H7 (cell line): ENCODE measurements at regions not wholly inside any gene's neighbourhood (a gene's known extent, or its start where the extent isn't known, plus 50 kb on each side); places are given as distances from the start of the nearest gene placed in this dataset.
A peak's percentile ranks its signal among the peaks of the same experiment; 100 is the strongest.

Experiments used
- DNase-seq: peaks from one replicate; pipeline ENCODE4 v3.0.0; 2012
- H3K27me3 ChIP-seq: 2 replicates; pipeline ENCODE4 v1.6.0; 2011; ENCODE audit warnings: mild to moderate bottlenecking, low read length; ENCODE audit not compliant: control insufficient read depth, insufficient read depth
- H3K36me3 ChIP-seq: replicated peaks from 2 replicates; pipeline ENCODE4 v1.5.1; 2011; ENCODE audit warnings: low read length; ENCODE audit not compliant: control insufficient read depth, insufficient read depth
- H3K4me3 ChIP-seq: 2 replicates; pipeline ENCODE4 v1.5.1; 2011; ENCODE audit warnings: low read depth, mild to moderate bottlenecking, control low read depth, low read length, moderate library complexity; ENCODE audit not compliant: insufficient read depth

GRCh38 chr2:240278661-240279060 lies 138.2 kb upstream of the OTOS start:
- DNase-seq = no peak
- H3K4me3 ChIP-seq = no peak overlapping the region

DNA sequence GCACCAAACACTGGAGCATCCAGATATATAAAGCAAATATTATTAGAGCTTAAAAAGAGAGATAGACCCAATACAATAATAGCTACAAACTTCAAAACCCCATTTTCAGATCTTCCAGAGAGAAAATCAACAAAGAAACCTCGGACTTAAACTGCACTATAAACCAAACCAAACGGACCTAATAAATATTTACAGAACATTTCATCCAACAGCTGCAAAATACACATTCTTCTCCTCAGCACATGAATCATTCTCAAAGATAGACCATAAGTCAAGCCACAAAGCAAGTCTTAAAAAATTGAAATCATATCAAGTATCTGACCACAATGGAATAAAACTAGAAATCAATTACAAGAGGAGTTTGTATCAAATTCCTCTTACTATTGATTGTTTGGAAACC lies 140.2 kb upstream of the OTOS start:
- DNase-seq = no peak
- Histone ChIP-seq H3K27me3 (no peaks in the 10 kb centered on the region), H3K36me3 (no peaks in the 10 kb centered on the region), H3K4me3 (no peak overlapping the region)

More at GRCh38 chr2:240278661-240279060, 138.2 kb upstream of the OTOS start:
- no peaks in the 10 kb centered on the region for H3K27me3 ChIP-seq
- no peaks in the 10 kb centered on the region for H3K36me3 ChIP-seq

GRCh38 chr2:240284503-240285259 lies 144.2 kb upstream of the OTOS start:
- DNase-seq = no peak
- Histone ChIP-seq H3K36me3 (no peaks in the 10 kb centered on the region), H3K27me3 (no peaks in the 10 kb centered on the region), H3K4me3 (no peak overlapping the region)

- H3K36me3 ChIP-seq = no peaks in the 10 kb centered on the region
- no peak for DNase-seq
- no peak overlapping the region for H3K4me3 ChIP-seq
- no peaks in the 10 kb centered on the region for H3K27me3 ChIP-seq
Measured at GRCh38 chr2:240285725-240286124, 145.3 kb upstream of the OTOS start.

- H3K4me3 ChIP-seq = no peak overlapping the region
- DNase-seq = peak; percentile 22
- H3K36me3 ChIP-seq = no peaks in the 10 kb centered on the region
- H3K27me3 ChIP-seq = no peaks in the 10 kb centered on the region
Measured at GRCh38 chr2:240286596-240286995, 146.1 kb upstream of the OTOS start.

GRCh38 chr2:240287011-240287410 lies 146.6 kb upstream of the OTOS start:
- no peaks in the 10 kb centered on the region for H3K36me3 ChIP-seq
- DNase-seq = peak; percentile 43
- H3K4me3 ChIP-seq = no peak overlapping the region
- no peaks in the 10 kb centered on the region for H3K27me3 ChIP-seq

DNA sequence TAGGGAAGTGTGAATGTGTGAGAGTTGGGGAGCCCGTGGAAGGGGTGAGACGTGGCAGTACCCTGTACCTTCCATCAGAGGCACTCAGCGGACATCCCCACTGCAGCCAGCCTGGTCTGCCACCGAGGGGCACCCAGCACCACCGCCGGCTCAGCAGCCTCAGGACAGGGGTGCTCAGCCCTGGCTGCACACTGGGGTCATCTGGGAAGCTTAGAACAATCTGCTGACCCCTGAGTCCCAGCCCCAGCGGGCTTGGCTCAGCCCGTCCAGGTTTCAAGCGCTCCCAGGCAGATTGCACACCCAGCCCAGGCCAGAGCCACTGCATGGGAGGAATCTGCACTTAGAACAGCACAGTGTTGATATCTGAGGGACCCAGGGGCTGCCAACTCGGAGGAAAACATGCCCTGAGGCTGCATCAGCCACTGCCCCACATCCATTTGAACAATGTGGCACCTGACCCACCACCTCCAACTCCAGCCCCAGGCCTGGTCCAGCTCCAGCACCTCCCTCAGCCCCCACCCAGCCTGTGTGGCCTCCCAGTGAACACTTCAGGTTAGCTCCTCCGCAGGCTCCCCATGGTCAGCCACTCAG lies 147.1 kb upstream of the OTOS start:
- DNase-seq = peak; percentile 72
- H3K36me3 ChIP-seq = no peaks in the 10 kb centered on the region
- H3K4me3 ChIP-seq = no peak overlapping the region
- no peaks in the 10 kb centered on the region for H3K27me3 ChIP-seq

DNA sequence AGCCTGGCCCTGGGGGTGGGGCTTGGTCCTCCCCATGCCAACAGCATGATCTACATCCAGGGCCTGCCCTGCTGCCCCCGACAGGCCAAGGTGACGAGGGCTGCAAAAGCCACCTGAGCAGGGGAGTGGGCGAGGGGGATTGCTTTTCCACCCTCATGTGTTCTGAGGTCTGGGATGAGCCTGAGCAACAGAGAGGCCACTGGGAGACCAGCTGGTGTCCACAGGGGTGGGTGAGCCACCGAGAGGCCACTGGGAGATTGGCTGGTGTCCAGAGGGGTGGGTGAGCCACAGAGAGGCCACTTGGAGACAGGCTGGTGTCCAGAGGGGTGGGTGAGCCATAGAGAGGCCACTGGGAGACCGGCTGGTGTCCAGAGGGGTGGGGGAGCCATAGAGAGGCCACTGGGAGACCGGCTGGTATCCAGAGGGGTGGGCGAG lies 147.4 kb upstream of the GPC1 start:
- H3K27me3 ChIP-seq = no peaks in the 10 kb centered on the region
- H3K4me3 ChIP-seq = no peak overlapping the region
- DNase-seq = peak; percentile 28
- no peaks in the 10 kb centered on the region for H3K36me3 ChIP-seq

GRCh38 chr2:240289701-240290431 lies 145.6 kb upstream of the GPC1 start:
- Histone ChIP-seq H3K27me3 (no peaks in the 10 kb centered on the region), H3K36me3 (no peaks in the 10 kb centered on the region)
- DNase-seq = peak; percentile 32

GRCh38 chr2:240290432-240291336 lies 144.8 kb upstream of the GPC1 start:
- Histone ChIP-seq H3K27me3 (no peaks in the 10 kb centered on the region), H3K4me3 (no peak overlapping the region), H3K36me3 (no peaks in the 10 kb centered on the region)
- peak; percentile 32 for DNase-seq

More at GRCh38 chr2:240289701-240290431, 145.6 kb upstream of the GPC1 start:
- no peak overlapping the region for H3K4me3 ChIP-seq

GRCh38 chr2:240291337-240292034 lies 144.0 kb upstream of the GPC1 start:
- Histone ChIP-seq H3K4me3 (no peak overlapping the region), H3K36me3 (no peaks in the 10 kb centered on the region), H3K27me3 (no peaks in the 10 kb centered on the region)
- DNase-seq = peak; percentile 17

GRCh38 chr2:240292035-240292574 lies 143.4 kb upstream of the GPC1 start:
- Histone ChIP-seq H3K4me3 (no peak overlapping the region), H3K36me3 (no peaks in the 10 kb centered on the region), H3K27me3 (no peaks in the 10 kb centered on the region)
- peak; percentile 41 for DNase-seq

DNA sequence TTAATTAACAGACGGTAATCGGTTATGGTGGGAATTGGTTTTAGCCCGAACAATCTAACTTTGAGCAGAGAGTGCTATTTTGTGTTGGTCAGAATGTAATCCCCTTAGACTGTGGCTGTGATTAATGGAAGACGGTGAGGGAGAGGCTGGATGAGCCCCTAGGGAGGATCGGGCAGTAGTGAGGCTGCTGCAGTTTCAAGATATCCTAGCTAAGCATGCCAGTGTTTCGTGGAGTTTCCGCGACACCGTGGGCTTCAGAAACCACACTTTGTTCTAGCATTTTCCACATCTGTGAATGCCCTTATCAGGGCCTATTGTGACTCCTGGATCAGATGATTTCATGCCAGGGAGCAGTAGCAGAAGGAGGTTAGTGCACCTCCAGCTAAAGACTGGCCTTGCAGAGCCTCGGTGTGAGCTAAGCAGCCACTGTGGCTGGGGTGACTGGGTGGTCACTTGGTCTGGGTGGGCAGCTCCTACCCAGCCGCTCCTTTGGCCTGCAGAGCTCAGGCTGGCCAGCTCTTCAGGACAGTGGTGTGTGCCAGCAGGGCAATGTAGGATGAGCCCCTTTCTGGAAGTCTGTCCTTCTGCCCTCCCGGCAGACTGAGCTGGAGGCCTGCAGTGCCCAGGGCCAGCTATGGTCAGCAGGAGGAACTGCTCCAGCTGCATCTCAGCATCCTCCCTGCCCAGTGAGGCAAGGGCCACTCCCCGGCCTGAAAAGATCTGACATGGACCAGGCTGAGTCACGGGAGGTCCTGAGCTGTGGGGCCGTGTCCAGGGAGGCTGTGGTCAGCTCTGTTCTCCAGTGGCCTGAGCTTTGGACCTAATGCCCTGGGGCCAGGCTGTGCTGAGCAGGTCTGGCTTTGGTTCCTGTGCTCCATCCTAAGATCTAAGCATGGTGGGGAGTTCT lies 142.6 kb upstream of the GPC1 start:
- no peak overlapping the region for H3K4me3 ChIP-seq
- H3K27me3 ChIP-seq = no peaks in the 10 kb centered on the region
- no peaks in the 10 kb centered on the region for H3K36me3 ChIP-seq
- peak; percentile 34 for DNase-seq
